ENCODE measurements at regions not wholly inside any gene's neighbourhood (a gene's known extent, or its start where the extent isn't known, plus 50 kb on each side); places are given as distances from the start of the nearest gene placed in this dataset.
"Not testable (repeated sequence)": the region's sequence is repeated elsewhere in the genome, so short reads cannot be mapped to it uniquely, and the experiment has no call there.

GRCh38 chr2:201946746-201947145 is 86.9 kb upstream of the FZD7 start:
- DNase-seq (ENCODE audit: low read depth in 2 of 2) = not testable (repeated sequence)

- DNase-seq (ENCODE audit: low read depth in 2 of 2) = no peak
Measured at GRCh38 chr2:201947287-201947686, 86.4 kb upstream of the FZD7 start.

GRCh38 chr2:201949181-201949926 is 84.3 kb upstream of the FZD7 start:
- no peak for DNase-seq (ENCODE audit: low read depth in 2 of 2)

GRCh38 chr2:201949927-201950246 is 83.8 kb upstream of the FZD7 start:
- no peak for DNase-seq (ENCODE audit: low read depth in 2 of 2)

- DNase-seq (ENCODE audit: low read depth in 2 of 2) = no peak
Measured at GRCh38 chr2:201950606-201951005, 83.0 kb upstream of the FZD7 start.

- no peak for DNase-seq (ENCODE audit: low read depth in 2 of 2)
Measured at GRCh38 chr2:201952187-201952586, 81.5 kb upstream of the FZD7 start.

- no peak for DNase-seq (ENCODE audit: low read depth in 2 of 2)
Measured at GRCh38 chr2:201953396-201953795, 80.3 kb upstream of the FZD7 start.

- DNase-seq (ENCODE audit: low read depth in 2 of 2) = no peak
Measured at GRCh38 chr2:201953880-201954279, 79.8 kb upstream of the FZD7 start.

DNA sequence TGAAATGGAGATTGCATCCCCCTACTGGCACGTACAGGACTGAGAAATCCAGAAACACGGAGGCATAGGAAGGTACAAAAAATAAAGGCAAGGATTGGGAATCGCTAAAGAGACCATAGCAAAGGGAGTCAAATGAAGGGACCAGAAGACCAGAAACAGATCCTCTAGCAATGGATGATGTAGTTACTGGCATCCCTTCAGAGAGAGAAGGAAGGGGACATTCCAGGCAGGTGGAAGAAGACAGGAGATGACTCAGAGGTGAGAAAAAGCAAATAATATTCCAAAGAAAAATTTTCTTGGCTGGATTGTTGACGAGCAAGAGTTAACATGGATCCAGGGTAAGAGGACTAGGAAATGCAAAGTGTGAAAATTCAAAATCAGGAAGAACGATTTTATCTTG is 78.4 kb upstream of the FZD7 start:
- no peak for DNase-seq (ENCODE audit: low read depth in 2 of 2)

- DNase-seq (ENCODE audit: low read depth in 2 of 2) = no peak
Measured at GRCh38 chr2:201955702-201956141, 77.9 kb upstream of the FZD7 start.

DNA sequence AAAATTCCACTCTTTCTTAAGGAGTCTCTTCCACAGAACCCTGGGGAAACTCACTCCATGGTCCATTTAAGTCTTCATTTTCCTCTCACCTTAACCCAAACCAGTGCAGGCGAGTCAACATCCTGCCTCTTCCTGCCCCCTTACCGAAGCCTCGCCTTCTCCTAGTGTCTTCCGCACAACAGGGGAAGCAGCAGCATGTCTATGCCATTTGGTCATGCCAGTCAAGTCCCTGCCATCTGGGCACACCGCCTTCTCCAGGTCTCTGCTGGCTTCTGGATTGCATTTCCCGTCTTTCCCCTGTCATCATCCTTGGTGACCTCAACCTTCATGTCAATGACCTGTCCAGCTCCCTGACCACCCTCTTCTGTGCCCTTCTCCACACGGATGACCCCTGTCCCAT is 77.3 kb upstream of the FZD7 start:
- no peak for DNase-seq (ENCODE audit: low read depth in 2 of 2)

- no peak for DNase-seq (ENCODE audit: low read depth in 2 of 2)
Measured at GRCh38 chr2:201957091-201957490, 76.6 kb upstream of the FZD7 start.

DNA sequence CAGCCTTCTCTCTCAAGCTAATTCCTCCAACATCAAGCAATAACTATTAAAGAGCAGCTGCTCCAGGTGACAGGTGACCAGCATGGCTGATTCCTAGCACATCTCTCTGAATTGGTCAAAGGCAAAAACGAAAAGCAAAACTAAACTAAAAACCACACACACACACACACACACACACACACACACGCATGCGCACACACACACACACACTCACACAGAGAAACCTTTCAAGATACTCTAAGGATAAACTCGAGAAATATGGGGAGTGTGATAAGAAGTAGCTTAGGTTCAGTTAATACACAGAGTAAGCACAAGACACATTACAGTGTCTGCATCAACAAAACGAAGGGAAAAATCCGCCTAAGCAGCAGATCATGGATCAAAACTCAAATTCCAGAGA is 74.5 kb upstream of the FZD7 start:
- DNase-seq (ENCODE audit: low read depth in 2 of 2) = no peak

DNA sequence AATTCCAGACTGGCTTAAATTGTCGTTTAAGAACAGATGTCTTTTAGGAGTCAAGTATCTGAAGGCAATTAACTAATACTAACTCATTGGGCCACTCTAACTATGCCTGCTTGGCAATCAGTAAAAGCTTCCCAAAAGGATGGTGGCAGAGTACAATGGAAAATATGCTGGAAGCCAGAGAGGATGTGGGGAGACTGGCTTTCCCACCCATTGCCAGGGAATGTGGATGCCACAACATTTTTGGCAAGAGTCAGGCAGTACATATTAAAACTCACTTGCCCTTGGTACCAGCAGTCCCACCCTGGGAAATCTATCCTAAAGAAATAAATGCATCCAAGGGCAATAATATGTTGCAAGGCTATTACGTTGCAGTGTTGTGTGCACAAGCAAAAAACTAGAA is 74.0 kb upstream of the FZD7 start:
- DNase-seq (ENCODE audit: low read depth in 2 of 2) = no peak

- no peak for DNase-seq (ENCODE audit: low read depth in 2 of 2)
Measured at GRCh38 chr2:201960305-201960704, 73.3 kb upstream of the FZD7 start.

- DNase-seq (ENCODE audit: low read depth in 2 of 2) = no peak
Measured at GRCh38 chr2:201961401-201961800, 72.3 kb upstream of the FZD7 start.

GRCh38 chr2:201962774-201963562 is 70.7 kb upstream of the FZD7 start:
- DNase-seq (ENCODE audit: low read depth in 2 of 2) = no peak

- no peak for DNase-seq (ENCODE audit: low read depth in 2 of 2)
Measured at GRCh38 chr2:201964011-201964410, 69.6 kb upstream of the FZD7 start.

DNA sequence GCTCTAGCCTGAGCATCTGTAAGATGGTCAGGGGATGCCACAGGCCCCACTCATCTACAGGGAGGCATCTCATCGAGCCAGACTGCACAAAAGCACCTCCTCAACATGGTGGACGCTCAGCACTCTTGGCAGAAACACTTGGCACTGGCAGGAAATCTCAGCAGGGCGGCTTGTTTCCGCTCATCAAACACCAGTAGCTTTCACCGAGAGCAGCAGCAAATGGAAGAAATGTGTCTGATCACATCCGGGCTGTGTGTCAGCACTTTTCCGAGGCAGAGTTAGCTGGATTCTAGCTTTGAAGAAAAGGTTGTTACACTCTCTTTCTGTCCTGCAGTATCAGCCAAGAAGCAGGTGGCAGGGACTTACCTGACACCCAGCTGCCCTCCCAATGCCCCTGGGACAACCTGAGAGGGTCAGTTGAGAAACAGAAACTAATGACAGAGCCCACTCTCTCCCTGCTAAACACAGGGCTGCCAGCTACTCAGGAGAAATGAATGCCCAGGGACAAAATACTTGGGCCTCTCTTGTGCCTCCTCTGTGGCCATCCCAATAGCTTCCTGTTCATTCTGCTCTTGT is 68.9 kb upstream of the FZD7 start:
- peak in 1 of 2 donors; percentile 12 for DNase-seq (ENCODE audit: low read depth in 2 of 2)

DNA sequence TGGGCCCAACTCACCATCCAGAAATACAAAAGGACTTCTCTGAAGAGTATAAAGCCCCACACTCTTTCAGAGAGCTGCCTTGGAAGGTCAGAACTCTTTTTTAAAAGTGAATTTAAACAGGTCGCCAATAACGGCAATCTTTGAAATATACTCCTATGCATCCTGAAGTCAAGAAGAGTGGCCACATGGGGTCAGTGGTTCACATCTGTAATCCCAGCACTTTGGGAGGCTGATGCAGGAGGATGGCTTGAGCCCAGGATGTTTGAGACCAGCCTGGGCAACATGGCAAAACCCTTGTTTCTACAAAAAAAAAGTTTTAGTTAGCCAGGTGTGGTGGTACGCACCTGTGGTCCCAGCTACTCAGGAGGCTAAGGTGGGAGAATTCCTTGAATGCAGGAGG is 68.1 kb upstream of the FZD7 start:
- DNase-seq (ENCODE audit: low read depth in 2 of 2) = no peak

GRCh38 chr2:201966691-201967438 is 66.8 kb upstream of the FZD7 start:
- no peak for DNase-seq (ENCODE audit: low read depth in 2 of 2)

DNA sequence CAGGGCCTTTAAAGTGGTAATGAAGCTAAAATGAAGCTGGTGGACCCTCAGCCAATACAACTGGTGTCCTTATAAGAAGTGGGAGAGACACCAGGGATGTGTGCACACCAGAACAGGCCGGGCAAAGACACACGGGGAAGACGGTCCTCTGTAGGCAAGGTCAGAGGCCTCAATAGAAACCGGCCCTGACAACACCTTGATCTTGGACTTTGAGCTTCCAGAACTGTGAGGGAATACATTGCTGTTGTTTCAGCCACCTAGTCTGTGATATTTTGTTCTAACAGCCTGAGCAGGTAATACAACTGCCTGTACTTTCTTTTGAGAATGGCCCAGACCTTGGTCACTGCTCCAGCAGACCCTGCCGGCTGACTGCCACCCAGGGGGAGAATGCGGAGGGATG is 65.6 kb upstream of the FZD7 start:
- DNase-seq (ENCODE audit: low read depth in 2 of 2) = no peak

Data from stimulated activated CD8-positive, alpha-beta memory T cell treated with anti-CD3 and anti-CD28 coated beads, Interleukin-7, amount 100 ng/mL, for 4 hours (primary cell).